HCT116 (cell line): ENCODE measurements at regions not wholly inside any gene's neighbourhood (a gene's known extent, or its start where the extent isn't known, plus 50 kb on each side); places are given as distances from the start of the nearest gene placed in this dataset.

Source experiments
- ATAC-seq: fragments of 200-7000 bp; cut with Tn5 transposase; 2 replicates; pipeline ENCODE4 v1.9.1; 2020; ENCODE audit warnings: mild to moderate bottlenecking, moderate library complexity
- BruUV-seq: library from RNA; stranded (reverse); fragments of 400-500 nt; replicated peaks from 2 replicates; lab custom pipeline; 2021; lab: Mats Ljungman, UMichigan
- CTCF ChIA-PET: fragments of 300-600 bp; sonication (Branson Sonifier 250); formaldehyde crosslinking; loops from one replicate; lab custom pipeline; 2021; ENCODE audit warnings: antibody characterized with exemption; lab: Charles Lee
- POLR2A ChIA-PET: fragments of 300-600, 350-600 bp; sonication (Branson Sonifier 250); formaldehyde crosslinking; loops from one replicate; lab custom pipeline; 2021; ENCODE audit warnings: antibody characterized with exemption; lab: Charles Lee
- RAD21 ChIA-PET, 2 experiments: fragments of 300-600 bp; sonication (Branson Sonifier 250); formaldehyde crosslinking; loops; one replicate each; lab custom pipeline; 2023; ENCODE audit warnings: low total read pairs in 2 of 2; ENCODE audit not compliant: uncharacterized antibody in 2 of 2, unreplicated experiment in 2 of 2, low non-redundant PET in 1 of 2; lab: Charles Lee
- DNase-seq: peaks from one replicate; pipeline ENCODE4 v3.0.0-alpha.2; 2010; ENCODE audit warnings: low read depth, low spot score
- H2AFZ ChIP-seq: fragments of 200-600 bp; shearing (Covaris generic), sonication (generic); 2 replicates; pipeline ENCODE4 v1.6.1; 2017; ENCODE audit warnings: low read depth, mixed run types, mixed read lengths, antibody characterized with exemption, low read length; ENCODE audit not compliant: poor library complexity, severe bottlenecking
- H3K27ac ChIP-seq: 2 replicates; pipeline ENCODE4 v1.5.1; 2012; ENCODE audit warnings: low read depth, low read length
- H3K27me3 ChIP-seq: fragments of 200-600 bp; sonication (generic); 2 replicates; pipeline ENCODE4 v1.6.1; 2016; ENCODE audit warnings: mixed run types, low read length, mixed read lengths; ENCODE audit not compliant: insufficient read depth
- H3K36me3 ChIP-seq, 2 experiments: fragments of 200-500 bp in 1 of 2; fragments of 200-600 bp in 1 of 2; sonication (Bioruptor generic) in 1 of 2; sonication (generic) in 1 of 2; 2 replicates each; pipeline versions ENCODE4 v1.5.1 to v1.6.1; 2014 to 2016; ENCODE audit warnings: low read length in 2 of 2, inconsistent platforms in 1 of 2, mixed read lengths in 1 of 2, mixed run types in 1 of 2; ENCODE audit not compliant: insufficient read depth in 2 of 2, control insufficient read depth in 1 of 2
- H3K4me1 ChIP-seq, 2 experiments: fragments of 200-600 bp in 1 of 2; sonication (generic) in 1 of 2; 2 replicates each; pipeline versions ENCODE4 v1.5.1 to v1.6.1; 2012 to 2017; ENCODE audit warnings: low read length in 2 of 2, inconsistent platforms in 1 of 2, mild to moderate bottlenecking in 1 of 2, mixed read lengths in 1 of 2, mixed run types in 1 of 2, moderate library complexity in 1 of 2; ENCODE audit not compliant: insufficient read depth in 2 of 2, control insufficient read depth in 1 of 2
- H3K4me2 ChIP-seq: fragments of 200-600 bp; sonication (generic); 2 replicates; pipeline ENCODE4 v1.6.1; 2017; ENCODE audit warnings: mixed run types, low read length, mixed read lengths
- H3K4me3 ChIP-seq, 2 experiments: fragments of 200-600 bp in 1 of 2; sonication (generic) in 1 of 2; replicated peaks in 1 of 2; 2 replicates each; pipeline ENCODE4 v1.5.1; 2011 to 2016; ENCODE audit warnings: low read length in 2 of 2, control low read depth in 1 of 2, low read depth in 1 of 2, mild to moderate bottlenecking in 1 of 2, mixed read lengths in 1 of 2, mixed run types in 1 of 2
- H3K79me2 ChIP-seq: fragments of 200-600 bp; sonication (generic); 2 replicates; pipeline ENCODE4 v1.6.1; 2017; ENCODE audit warnings: mild to moderate bottlenecking, mixed run types, low read length, moderate library complexity, mixed read lengths; ENCODE audit not compliant: insufficient read depth
- H3K9ac ChIP-seq: fragments of 200-600 bp; sonication (generic); 2 replicates; pipeline ENCODE4 v1.6.1; 2016; ENCODE audit warnings: low read length, mixed read lengths
- H3K9me2 ChIP-seq: fragments of 200-600 bp; sonication (generic), shearing (Covaris generic); 2 replicates; pipeline ENCODE4 v1.6.1; 2017; ENCODE audit warnings: mixed run types, mild to moderate bottlenecking, moderate library complexity; ENCODE audit not compliant: insufficient read depth
- H3K9me3 ChIP-seq, 2 experiments: fragments of 200-500 bp in 1 of 2; fragments of 200-600 bp in 1 of 2; sonication (Bioruptor generic) in 1 of 2; sonication (generic) in 1 of 2; 2 replicates each; pipeline ENCODE4 v1.6.1; 2014 to 2017; ENCODE audit warnings: low read length in 2 of 2, mixed read lengths in 2 of 2, inconsistent platforms in 1 of 2, low read depth in 1 of 2, mild to moderate bottlenecking in 1 of 2, mixed run types in 1 of 2, moderate library complexity in 1 of 2; ENCODE audit not compliant: control insufficient read depth in 1 of 2, insufficient read depth in 1 of 2
- H4K20me1 ChIP-seq: fragments of 200-600 bp; sonication (generic), shearing (Covaris generic); 2 replicates; pipeline ENCODE4 v1.6.1; 2017; ENCODE audit warnings: mixed run types, mild to moderate bottlenecking, moderate library complexity; ENCODE audit not compliant: insufficient read depth
- CTCF ChIP-seq, 3 experiments: fragments of 200-600 bp in 1 of 3; sonication (generic) in 1 of 3; IDR thresholded peaks in 2 of 3; conservative IDR thresholded peaks in 1 of 3; 2 replicates each; pipeline ENCODE4 v1.5.1; 2012 to 2017; ENCODE audit warnings: low read depth in 2 of 3, low read length in 2 of 3, antibody characterized with exemption in 1 of 3, borderline replicate concordance in 1 of 3, control low read depth in 1 of 3, mild to moderate bottlenecking in 1 of 3, mixed read lengths in 1 of 3, mixed run types in 1 of 3, moderate library complexity in 1 of 3; ENCODE audit not compliant: insufficient read depth in 1 of 3
- ELF1 ChIP-seq: IDR thresholded peaks from 2 replicates; pipeline ENCODE4 v1.6.1; 2012; ENCODE audit warnings: low read depth, borderline replicate concordance
- EZH2 ChIP-seq: fragments of 200-600 bp; sonication (generic); IDR thresholded peaks from 2 replicates; pipeline ENCODE4 v1.6.1; 2017; ENCODE audit warnings: antibody characterized with exemption, mixed run types
- JUND ChIP-seq: IDR thresholded peaks from 2 replicates; pipeline ENCODE4 v1.6.1; 2012
- POLR2A ChIP-seq: IDR thresholded peaks from 2 replicates; pipeline ENCODE4 v1.7.0; 2011; ENCODE audit warnings: borderline replicate concordance; ENCODE audit not compliant: insufficient read depth, insufficient read length; ENCODE audit errors: extremely low read depth
- POLR2AphosphoS5 ChIP-seq: IDR thresholded peaks from 2 replicates; pipeline ENCODE4 v1.6.1; 2011; ENCODE audit warnings: mild to moderate bottlenecking, low read depth, low read length, moderate library complexity
- RAD21 ChIP-seq: IDR thresholded peaks from 2 replicates; pipeline ENCODE4 v1.6.1; 2012; ENCODE audit warnings: low read depth, mild to moderate bottlenecking
- SIN3A ChIP-seq: IDR thresholded peaks from 2 replicates; pipeline ENCODE4 v1.6.1; 2012; ENCODE audit warnings: low read depth
- TCF7L2 ChIP-seq: IDR thresholded peaks from 2 replicates; pipeline ENCODE4 v1.7.0; 2011; ENCODE audit warnings: borderline replicate concordance, inconsistent platforms; ENCODE audit not compliant: insufficient read depth, insufficient read length; ENCODE audit errors: extremely low read depth
- YY1 ChIP-seq: IDR thresholded peaks from 2 replicates; pipeline ENCODE4 v1.6.1; 2011; ENCODE audit warnings: low read length, low read depth, moderate library complexity, mild to moderate bottlenecking; ENCODE audit not compliant: insufficient replicate concordance; ENCODE audit errors: extremely low read depth
- ZNF274 ChIP-seq: fragments of 200-500 bp; sonication (Bioruptor generic); IDR thresholded peaks from 2 replicates; pipeline ENCODE4 v1.6.1; 2014; ENCODE audit warnings: mild to moderate bottlenecking, low read depth, low read length, inconsistent platforms
- intact Hi-C: fragments of 100-400 bp; cut with micrococcal nuclease; formaldehyde crosslinking; loops from 2 replicates; pipeline ENCODE4 v1.10.0; 2022

GRCh38 chr13:55673910-55674309, 1466.8 kb upstream of the PRR20A start:
- H3K36me3 ChIP-seq, result no peaks in the 10 kb centered on the region
- H3K4me1 ChIP-seq, result no peaks in the 10 kb centered on the region
- intact Hi-C loops, result no loop called here
- H3K27ac ChIP-seq, result no peak overlapping the region
- POLR2A ChIA-PET, result no interaction called here
- RAD21 ChIA-PET, result no interaction called here
- no peak overlapping the region for H3K4me2 ChIP-seq
- no peaks in the 10 kb centered on the region for H3K79me2 ChIP-seq
- CTCF ChIA-PET, result no interaction called here
- no peak overlapping the region for H2AFZ ChIP-seq
- peaks cover 0 to 16% of the 10 kb centered on the region in 2 experiments; a peak in 3 of 4 replicates for H3K9me3 ChIP-seq
- no peak overlapping the region for H3K4me3 ChIP-seq
- no peaks in the 10 kb centered on the region for H3K27me3 ChIP-seq
- no peak for ATAC-seq
- no peak overlapping the region for H3K9ac ChIP-seq
- H4K20me1 ChIP-seq, result no peaks in the 10 kb centered on the region
- TF ChIP-seq RAD21 (no peak), POLR2AphosphoS5 (no peak), ELF1 (no peak)
- DNase-seq, result no peak
- no peaks in the 10 kb centered on the region for H3K9me2 ChIP-seq
- BruUV-seq, result no TSS peak

DNA sequence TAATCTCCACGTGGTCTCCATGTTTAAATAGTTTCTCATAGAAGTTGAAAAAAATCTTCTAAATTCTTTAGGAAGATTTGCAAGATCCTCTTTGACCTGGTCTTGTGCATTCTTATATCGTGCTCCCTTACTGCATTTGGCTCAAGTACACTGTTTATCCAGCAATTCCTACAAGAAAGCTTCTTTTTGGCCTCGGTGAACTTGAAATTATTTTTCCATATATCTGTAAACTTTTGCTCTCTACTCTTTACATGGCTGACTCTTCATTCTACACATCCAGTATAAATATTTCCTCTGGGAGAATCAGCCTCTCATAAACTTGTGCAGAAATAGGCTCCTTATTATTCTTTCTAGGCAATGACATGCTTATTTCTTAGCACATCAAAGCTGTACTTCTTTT, 1457.9 kb upstream of the PRR20A start:
- Histone ChIP-seq H3K9me3 (peaks cover 4 to 12% of the 10 kb centered on the region in 2 experiments; a peak in 2 of 4 replicates), H3K4me1 (no peaks in the 10 kb centered on the region), H2AFZ (no peak overlapping the region), H3K9ac (no peak overlapping the region), H3K27me3 (no peaks in the 10 kb centered on the region), H3K4me2 (no peak overlapping the region), H4K20me1 (no peaks in the 10 kb centered on the region), H3K4me3 (no peak overlapping the region), H3K9me2 (no peaks in the 10 kb centered on the region), H3K36me3 (no peaks in the 10 kb centered on the region), H3K79me2 (no peaks in the 10 kb centered on the region), H3K27ac (no peak overlapping the region)
- no peak for TF ChIP-seq TCF7L2
- TF ChIP-seq SIN3A, result no peak
- no peak for TF ChIP-seq ELF1
- TF ChIP-seq POLR2A, result no peak
- no peak for TF ChIP-seq RAD21
- TF ChIP-seq POLR2AphosphoS5, result no peak
- TF ChIP-seq JUND, result no peak
- TF ChIP-seq EZH2, result no peak
- TF ChIP-seq YY1, result no peak
- TF ChIP-seq CTCF (IDR thresholded peaks at IDR 0.05 in 2 of 3, conservative IDR thresholded peaks at IDR 0.05 in 1 of 3; ENCODE audit: borderline replicate concordance in 1 of 3, insufficient read depth in 1 of 3, low read depth in 2 of 3, low read length in 2 of 3), result no peak
- no peak for TF ChIP-seq ZNF274
- ChIA-PET POLR2A (no interaction called here), CTCF (no interaction called here), RAD21 (no interaction called here)
- DNase-seq, result no peak
- ATAC-seq, result no peak
- no TSS peak for BruUV-seq
- intact Hi-C loops, result no loop called here
